Spleen (tissue), 7 donors: ENCODE measurements at regions not wholly inside any gene's neighbourhood (a gene's known extent, or its start where the extent isn't known, plus 50 kb on each side); places are given as distances from the start of the nearest gene placed in this dataset.

Experiments
- CTCF ChIP-seq, 11 experiments: fragments of 200-600 bp in 7 of 11; fragments of 450-650 bp in 4 of 11; sonication (generic) in 4 of 11; IDR thresholded peaks in 8 of 11; conservative IDR thresholded peaks in 3 of 11; 1 replicate in 7 of 11; 2 replicates in 4 of 11; pipeline versions ENCODE4 v1.4.0 to v1.8.0; 2016 to 2021; ENCODE audit warnings: antibody characterized with exemption in 11 of 11, inconsistent platforms in 4 of 11, mild to moderate bottlenecking in 1 of 11
- POLR2A ChIP-seq, 3 donors: fragments of 450-650 bp; IDR thresholded peaks; one replicate each; pipeline ENCODE4 v1.5.1; 2017; ENCODE audit warnings: antibody characterized with exemption in 3 of 3, mild to moderate bottlenecking in 1 of 3
- POLR2AphosphoS5 ChIP-seq, 3 donors: sonication (generic); formaldehyde crosslinking; IDR thresholded peaks; one replicate each; pipeline ENCODE4 v1.5.1; 2017; ENCODE audit warnings: antibody characterized with exemption in 3 of 3
- donor health status: DM: no; HTN: no; CAD: no; lungs with moderate emphysema.
- donor health status: DM: no; HTN: no; CAD: no.
- donor health status: DM: no; HTN: no; CAD: no.

- TF ChIP-seq POLR2A (IDR thresholded peaks at IDR 0.05) (no peak), CTCF (IDR thresholded peaks at IDR 0.05 in 8 of 11, conservative IDR thresholded peaks at IDR 0.05 in 3 of 11) (no peak), POLR2AphosphoS5 (IDR thresholded peaks at IDR 0.05) (no peak)
Observed at GRCh38 chr1:82492159-82492558, 691.4 kb downstream of the ADGRL2 start.
